Adrenal gland (tissue), 5 donors: ENCODE measurements at regions not wholly inside any gene's neighbourhood (a gene's known extent, or its start where the extent isn't known, plus 50 kb on each side); places are given as distances from the start of the nearest gene placed in this dataset.

Experiments
- POLR2A ChIP-seq, 2 donors: fragments of 450-650 bp; IDR thresholded peaks; one replicate each; pipeline ENCODE4 v1.6.1; 2017; ENCODE audit warnings: antibody characterized with exemption in 2 of 2, mild to moderate bottlenecking in 2 of 2, moderate library complexity in 1 of 2
- TF ChIP-seq, protein P1 (sequence below), 6 experiments: fragments of 450-650 bp in 4 of 6; fragments of 200-600 bp in 2 of 6; sonication (generic) in 1 of 6; IDR thresholded peaks; 1 replicate in 5 of 6; 2 replicates in 1 of 6; pipeline versions ENCODE4 v1.5.1 to v1.8.0; 2016 to 2021; ENCODE audit warnings: antibody characterized with exemption in 6 of 6, mild to moderate bottlenecking in 2 of 6, moderate library complexity in 1 of 6
- donor health status: DM: no; HTN: no; CAD: no.

DNA sequence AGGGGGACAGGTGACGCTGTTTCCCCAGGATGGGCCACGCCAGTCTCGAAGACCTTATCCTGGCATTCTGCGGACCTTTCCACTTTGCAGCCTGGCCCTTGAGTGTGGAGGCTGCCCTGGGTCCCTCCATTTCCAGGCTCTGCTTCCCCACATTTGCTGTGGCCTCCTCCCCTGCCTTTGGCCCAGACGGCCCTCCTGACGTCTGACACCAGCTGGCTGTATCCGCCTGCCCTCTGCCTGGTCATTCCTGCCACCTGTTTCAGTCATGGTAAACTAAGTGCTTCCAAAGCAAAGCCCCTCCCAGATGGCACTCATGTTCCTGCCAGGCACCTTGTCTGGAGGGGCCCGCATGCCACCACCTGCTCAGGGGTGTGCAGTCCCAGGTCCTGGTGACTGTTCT lies 95.1 kb downstream of the ASB1 start:
- TF ChIP-seq POLR2A (IDR thresholded peaks at IDR 0.05): no peak
- TF ChIP-seq, protein P1, sequence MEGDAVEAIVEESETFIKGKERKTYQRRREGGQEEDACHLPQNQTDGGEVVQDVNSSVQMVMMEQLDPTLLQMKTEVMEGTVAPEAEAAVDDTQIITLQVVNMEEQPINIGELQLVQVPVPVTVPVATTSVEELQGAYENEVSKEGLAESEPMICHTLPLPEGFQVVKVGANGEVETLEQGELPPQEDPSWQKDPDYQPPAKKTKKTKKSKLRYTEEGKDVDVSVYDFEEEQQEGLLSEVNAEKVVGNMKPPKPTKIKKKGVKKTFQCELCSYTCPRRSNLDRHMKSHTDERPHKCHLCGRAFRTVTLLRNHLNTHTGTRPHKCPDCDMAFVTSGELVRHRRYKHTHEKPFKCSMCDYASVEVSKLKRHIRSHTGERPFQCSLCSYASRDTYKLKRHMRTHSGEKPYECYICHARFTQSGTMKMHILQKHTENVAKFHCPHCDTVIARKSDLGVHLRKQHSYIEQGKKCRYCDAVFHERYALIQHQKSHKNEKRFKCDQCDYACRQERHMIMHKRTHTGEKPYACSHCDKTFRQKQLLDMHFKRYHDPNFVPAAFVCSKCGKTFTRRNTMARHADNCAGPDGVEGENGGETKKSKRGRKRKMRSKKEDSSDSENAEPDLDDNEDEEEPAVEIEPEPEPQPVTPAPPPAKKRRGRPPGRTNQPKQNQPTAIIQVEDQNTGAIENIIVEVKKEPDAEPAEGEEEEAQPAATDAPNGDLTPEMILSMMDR (IDR thresholded peaks at IDR 0.05): no peak
